ENCODE measurements at regions not wholly inside any gene's neighbourhood (a gene's known extent, or its start where the extent isn't known, plus 50 kb on each side); places are given as distances from the start of the nearest gene placed in this dataset.
"Not testable (repeated sequence)": the region's sequence is repeated elsewhere in the genome, so short reads cannot be mapped to it uniquely, and the experiment has no call there.

DNA sequence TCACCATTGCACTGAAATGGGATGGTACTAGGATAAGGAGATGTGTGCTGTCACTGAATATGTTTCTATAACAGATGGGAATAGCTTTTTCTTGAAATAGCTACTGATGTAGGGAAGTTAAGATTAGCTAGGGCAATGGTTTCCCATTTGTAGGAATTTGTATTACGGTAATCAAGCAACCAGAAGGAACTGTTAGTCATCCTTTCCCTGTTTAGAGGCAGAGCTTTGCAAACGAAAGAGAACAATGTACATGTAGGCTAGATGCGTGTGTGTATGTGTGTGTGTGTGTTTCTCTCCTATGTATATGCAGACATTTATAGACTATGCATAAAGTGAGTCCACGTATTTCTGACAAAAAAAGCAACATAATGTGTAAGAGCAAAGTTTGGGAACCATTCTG is 171.9 kb upstream of the GRIA1 start:
- DNase-seq (ENCODE audit: extremely low spot score, insufficient read length, low read depth) (no peak), FAIRE-seq (no peak)

DNA sequence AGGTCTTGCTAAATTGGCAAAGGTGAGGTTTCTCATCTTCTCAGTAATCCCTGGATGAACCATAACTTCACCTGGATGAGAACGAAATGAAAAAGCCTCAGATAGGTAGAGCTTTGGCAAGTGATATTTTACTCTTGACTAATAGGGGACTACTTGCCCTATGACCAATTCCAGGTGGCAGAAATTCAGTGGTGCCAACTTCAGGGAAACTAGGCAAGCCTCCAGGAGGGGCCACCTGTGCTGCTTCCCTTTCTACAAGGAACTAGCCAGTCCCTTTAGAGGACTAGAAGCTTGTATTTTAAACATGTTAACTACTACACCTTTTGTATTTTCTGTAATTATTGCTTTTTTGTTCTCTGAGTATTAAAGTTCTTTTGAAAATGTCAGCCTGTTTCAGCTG is 169.0 kb upstream of the GRIA1 start:
- no peak for DNase-seq (ENCODE audit: extremely low spot score, insufficient read length, low read depth)
- FAIRE-seq: no peak

DNA sequence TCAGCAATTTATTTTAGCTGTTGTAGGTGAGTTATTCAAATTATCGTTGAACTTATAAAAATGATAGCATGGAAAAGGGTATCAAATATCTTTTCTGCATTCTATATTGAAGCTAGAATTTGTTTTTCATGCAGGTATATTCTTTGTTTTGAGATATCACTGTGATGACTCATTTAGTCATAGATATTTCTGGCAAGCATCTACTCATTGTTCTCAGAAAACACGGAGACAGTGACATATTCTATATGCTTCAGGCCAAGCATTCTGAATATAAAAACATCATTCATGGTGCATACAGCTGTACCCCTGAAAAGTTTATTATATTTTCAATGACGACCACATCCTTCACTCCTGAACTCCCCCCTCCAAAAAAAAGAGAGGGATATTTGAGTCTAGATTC is 150.3 kb upstream of the GRIA1 start:
- no peak for FAIRE-seq

DNA sequence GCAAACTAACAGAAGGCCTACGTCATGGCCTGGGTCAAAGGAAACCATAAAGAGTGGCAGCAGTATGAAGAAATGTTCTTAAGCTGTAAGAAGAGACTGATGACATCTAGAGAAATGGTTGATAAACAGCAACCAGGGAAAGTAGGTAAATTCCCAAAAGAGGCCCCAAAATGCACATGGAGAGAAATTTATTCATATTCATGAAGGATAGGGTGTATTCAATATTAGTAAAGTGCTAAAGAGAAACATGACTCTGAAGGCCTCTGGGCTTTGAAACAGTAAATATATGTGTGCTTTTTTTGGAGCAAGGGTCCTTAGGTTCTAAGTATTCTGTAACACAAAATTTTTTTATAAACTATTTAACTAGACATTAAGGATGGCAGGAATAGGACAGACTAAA is 149.7 kb upstream of the GRIA1 start:
- DNase-seq (ENCODE audit: extremely low spot score, insufficient read length, low read depth): no peak
- FAIRE-seq: no peak

More for the DNA sequence above, 150.3 kb upstream of the GRIA1 start:
- no peak for DNase-seq (ENCODE audit: extremely low spot score, insufficient read length, low read depth)

DNA sequence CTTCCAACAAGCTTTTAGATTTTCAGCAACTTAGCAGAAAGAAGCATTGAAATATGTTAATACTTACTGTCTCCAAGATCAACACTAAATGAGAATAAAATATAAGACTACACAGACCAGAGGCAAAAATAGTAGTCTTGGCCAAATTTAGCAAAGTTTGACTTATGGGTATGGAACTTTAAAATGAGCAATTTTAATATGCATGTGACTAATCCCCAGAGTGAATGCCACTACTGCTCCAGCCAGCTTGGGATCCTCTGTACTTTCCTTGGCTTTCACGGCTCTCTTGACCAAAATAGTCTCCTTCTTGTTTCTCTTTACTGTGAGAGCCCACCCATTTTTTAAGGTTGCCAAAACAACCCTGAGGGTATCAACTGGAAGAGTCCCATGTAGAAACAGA is 148.0 kb upstream of the GRIA1 start:
- DNase-seq (ENCODE audit: extremely low spot score, insufficient read length, low read depth) (no peak), FAIRE-seq (no peak)

DNA sequence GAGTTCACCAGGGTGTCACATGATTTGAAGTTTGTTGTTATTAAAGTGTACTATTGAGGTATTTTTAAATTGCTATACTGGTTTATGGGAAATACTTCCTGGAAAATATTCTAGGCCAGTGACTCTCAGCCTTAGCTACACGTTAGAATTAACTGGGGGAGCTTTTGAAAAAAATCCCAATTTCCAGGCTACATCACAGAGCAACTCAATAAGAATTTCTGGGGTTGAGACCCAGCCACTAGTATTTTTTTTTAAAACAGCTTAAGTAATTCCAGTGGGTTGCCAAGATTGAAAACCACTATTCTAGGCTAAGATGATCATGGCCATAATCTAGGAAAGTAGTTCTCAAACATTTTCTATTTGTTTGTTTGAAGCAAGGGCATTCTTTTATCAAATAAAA is 142.9 kb upstream of the GRIA1 start:
- FAIRE-seq: no peak
- DNase-seq (ENCODE audit: extremely low spot score, insufficient read length, low read depth): no peak

DNA sequence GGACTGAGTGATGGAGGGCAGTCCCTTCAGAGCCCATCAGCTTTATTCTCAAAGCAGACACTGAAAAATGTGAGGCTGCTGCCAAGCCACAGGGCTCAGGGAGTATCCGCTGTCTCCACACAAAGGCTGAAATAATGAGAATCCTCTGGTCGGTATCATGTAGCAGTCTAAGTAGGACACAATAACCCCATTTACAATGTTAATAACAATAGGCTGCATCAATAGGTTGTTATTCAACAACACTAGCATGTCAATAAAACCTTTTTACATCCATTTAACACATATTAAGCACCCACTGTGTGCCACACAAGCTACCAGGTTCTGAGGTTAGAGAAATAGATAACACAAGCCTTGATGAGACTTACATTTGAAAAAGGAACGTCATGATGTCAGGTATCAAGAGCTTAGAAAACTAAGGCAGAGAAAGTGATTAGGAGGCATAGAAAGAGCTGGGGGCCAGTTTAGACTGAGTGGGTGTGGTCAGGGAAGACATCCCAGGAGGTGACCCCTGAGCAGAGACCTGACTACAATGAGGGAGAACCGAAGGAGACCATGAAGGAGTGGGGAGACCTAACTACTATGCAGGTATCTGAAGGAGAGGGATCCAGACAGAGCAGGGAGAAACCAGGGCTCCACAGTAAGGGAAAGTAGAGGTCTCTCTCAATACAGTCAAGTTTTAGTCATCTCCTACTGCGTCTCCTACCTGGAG is 140.1 kb upstream of the GRIA1 start:
- no peak for DNase-seq (ENCODE audit: extremely low spot score, insufficient read length, low read depth)
- no peak for FAIRE-seq

DNA sequence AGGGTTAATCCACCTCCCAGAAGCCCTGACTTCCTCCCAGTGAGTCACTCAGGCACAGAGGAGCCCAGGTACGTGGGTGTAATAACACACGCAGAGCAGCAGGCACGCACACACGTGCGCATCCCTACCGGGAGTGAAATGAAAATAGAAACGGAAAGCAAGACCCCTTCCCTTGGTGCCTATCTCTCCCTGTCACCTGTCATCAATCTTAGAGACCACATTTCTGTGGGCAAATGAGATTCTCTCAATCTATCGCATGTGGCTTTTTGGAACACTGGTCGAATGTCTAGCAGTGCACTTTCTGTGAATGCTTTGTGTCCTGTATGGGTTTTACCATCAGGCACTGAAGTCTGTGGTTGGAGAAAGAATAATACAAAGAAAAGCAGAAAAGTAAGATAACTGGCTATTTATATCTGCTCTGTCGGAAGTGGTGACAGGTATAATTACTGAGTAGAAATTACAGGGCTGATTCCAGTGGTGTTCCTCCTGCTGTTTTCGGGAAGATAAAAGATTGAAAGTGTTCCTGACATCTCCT is 137.7 kb upstream of the GRIA1 start:
- DNase-seq (ENCODE audit: extremely low spot score, insufficient read length, low read depth): no peak
- no peak for FAIRE-seq

DNA sequence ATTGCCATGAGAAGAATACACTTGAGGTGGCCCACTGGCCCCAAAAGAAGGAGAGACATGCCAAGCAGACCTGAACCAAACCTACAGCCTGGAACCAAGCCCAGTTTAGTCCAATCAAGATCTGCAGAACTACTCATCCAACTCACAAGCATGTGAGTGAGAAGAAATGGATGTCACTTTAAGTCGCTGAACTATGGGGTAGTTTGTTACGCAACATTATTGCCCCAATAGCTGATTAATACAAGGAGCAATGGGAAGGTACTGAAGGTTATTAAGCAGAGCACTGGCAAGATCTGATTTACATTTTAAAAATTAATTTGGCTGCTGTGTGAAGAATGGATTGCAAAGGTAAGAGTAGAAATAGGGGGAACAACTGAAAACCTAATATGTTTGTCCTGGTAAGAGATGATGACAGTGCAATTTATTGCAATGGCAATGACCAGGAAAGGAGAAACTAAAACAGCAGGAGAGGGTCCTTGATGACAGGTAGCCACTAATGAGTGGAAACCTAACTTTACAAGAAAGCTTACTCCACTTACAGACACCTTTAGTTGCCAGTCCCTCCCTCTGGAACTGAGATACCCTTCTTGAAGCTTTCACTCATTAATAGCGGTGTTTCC is 132.9 kb upstream of the GRIA1 start:
- DNase-seq (ENCODE audit: extremely low spot score, insufficient read length, low read depth): no peak
- FAIRE-seq: no peak

DNA sequence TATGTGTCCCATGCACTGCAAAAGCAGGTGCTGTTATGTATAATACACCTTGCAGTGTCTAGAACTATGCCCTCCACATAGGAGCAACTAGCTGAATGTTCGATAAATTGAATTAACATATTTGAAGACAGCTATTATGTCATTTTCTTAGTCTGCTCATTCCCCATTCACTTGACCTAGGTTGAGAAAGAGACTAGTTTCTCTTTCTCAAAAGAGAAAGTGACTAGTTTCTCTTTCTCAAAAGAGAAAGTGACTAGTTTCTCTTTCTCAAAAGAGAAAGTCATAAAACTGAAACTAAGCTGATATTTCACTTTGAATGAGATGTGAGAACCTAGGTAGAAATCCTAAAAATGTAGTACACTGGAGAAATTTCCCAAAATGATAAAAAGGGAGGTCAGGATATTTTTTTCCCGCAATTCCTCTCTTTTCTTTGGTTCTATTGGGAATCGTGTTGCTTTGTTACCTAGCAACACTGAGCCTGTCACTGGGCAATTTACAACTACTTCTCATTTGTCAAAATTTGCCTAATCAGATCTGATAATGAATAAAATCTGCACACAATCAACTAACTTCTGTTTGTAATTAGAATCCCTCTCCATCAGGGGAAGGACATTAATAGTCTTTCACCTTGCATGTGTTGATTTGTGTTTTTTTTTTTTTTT is 132.0 kb upstream of the GRIA1 start:
- FAIRE-seq (peak; percentile 88), DNase-seq (ENCODE audit: extremely low spot score, insufficient read length, low read depth) (peak; percentile 7)

DNA sequence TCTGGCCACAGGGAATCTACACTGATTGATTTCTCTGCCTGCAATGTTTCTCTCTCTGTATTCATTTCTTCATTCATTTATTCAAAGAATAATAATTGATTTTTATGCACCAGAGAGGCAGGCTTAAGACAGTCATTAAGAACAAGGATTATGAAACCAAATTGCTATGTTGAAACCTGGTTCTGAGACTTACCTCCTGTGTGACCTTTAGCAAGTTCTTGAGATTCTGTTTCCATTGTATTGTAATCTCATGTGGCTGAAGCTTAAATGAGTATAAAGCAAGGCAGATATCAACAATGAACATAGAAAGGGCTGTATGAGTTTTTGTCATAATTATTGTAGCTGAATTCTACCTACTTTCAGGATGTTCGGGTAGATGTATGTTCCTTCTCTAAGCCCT is 129.6 kb upstream of the GRIA1 start:
- no peak for DNase-seq (ENCODE audit: extremely low spot score, insufficient read length, low read depth)
- FAIRE-seq: no peak

DNA sequence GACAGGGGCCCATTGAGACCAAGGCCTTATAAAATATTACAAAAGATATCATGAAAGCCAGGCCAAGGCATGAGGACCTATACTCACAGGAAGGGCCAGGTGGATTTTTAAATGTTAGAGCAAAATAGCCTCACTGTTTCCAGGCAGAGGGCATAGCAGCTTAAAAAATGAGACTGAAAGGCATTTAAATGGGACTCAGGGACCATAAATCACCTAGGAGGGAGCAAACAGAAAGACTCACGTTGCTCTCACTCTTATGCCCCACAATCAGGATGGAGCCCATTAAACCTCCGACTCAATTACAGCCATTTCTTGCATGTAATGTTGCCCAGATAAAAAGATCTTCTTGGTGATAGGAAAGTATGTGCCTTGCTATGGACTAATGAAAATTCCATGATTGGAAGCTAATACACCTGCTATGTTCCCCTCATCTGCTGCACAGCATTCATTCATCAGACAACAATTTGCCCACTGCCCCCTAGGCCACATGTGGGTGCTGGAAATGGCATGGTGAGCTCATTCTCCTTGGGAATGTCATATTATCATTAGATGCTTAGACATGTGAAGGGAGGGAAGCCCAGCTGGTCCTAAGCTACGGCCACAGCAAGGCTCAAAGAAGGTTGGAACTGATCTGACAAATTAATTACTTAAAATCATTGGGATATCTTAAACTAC is 128.6 kb upstream of the GRIA1 start:
- FAIRE-seq (no peak), DNase-seq (ENCODE audit: extremely low spot score, insufficient read length, low read depth) (no peak)

DNA sequence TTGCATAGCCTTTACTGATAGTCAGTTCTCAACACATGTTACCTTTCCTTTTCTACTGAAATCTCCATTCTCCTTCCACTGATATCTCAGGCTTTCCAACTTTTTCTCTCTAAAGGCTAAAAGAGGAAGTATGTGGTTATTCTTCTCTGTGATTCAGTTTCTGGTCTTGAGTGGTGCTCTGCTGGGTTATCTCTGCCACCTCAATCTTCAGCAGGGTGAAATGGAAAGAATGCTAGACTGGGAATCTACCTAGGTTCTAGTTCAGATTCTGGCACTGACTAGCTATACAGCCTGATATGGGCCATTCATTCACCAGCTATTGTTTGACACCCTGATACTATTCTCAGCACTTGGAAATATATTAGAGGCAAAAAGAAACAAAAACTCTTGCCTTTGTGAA is 124.9 kb upstream of the GRIA1 start:
- no peak for FAIRE-seq

DNA sequence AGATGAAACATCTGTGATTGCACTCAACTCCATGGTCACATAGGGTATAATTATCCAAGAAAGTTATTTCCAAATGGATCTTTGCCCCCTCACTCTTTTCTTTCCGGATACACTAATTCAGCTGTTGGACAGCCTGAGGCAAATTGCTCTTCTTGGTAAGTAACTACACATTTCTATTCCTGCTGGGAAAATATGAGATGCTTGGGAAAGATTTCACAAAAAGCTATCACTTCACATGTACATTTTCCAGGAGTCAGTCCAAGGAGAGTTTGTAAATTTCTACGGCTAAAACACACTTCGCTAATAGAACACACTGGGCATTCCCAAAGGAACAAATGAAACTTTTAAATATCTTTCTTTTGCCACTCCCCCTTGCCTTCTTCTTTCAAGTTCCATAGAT is 123.0 kb upstream of the GRIA1 start:
- no peak for FAIRE-seq

More for the DNA sequence above, 124.9 kb upstream of the GRIA1 start:
- no peak for DNase-seq (ENCODE audit: extremely low spot score, insufficient read length, low read depth)

DNA sequence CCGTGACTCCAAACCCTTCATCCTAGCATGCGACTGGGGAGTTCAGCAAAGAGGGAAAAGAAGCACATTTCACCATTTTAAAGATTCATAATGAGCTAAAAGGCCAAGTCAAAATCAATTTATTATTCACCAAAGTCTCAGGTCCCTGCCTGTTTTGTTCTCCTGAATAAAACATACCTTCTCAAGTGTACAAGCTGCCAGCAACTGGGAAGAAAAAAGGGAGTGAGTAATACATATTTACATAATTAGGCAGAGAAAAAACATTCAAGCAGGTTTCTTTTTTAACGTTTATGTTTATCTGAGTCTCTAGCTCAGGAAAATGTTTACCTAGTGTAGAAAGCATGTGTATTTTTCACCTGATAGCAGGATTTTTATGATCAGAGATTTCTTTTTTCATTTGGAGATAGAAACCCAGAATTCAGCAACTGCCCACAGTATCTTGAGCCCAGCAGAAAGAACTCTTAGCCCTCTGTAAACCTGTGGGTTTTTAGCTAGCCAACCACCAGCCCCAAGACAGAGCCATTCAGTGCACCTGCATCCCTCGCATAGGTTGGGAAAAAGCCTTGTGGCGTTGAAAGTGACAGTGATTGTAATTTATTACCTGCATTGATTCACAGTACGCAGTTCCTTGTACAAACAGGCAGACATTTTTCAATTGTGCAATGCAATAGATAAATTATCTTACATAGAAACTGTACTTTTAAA is 117.9 kb upstream of the GRIA1 start:
- FAIRE-seq (no peak), DNase-seq (ENCODE audit: extremely low spot score, insufficient read length, low read depth) (no peak)

More for the DNA sequence above, 123.0 kb upstream of the GRIA1 start:
- no peak for DNase-seq (ENCODE audit: extremely low spot score, insufficient read length, low read depth)

DNA sequence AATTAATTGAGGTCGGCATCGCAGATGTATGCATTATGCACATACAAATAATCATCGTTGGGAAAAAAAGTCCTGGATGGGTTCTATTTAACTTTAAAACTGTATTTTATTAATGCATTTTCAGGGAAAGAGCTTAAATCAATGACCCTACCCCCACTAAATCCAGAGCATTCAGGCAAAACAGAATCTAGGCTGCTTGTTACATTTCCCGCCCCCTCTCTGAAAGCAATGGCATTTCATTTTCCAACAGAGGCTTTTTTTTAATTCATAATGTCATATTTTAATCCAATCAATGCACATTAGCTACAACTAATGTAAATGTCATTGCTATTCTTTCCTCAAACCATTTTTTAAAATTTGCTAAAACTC is 117.4 kb upstream of the GRIA1 start:
- FAIRE-seq (no peak), DNase-seq (ENCODE audit: extremely low spot score, insufficient read length, low read depth) (no peak)

DNA sequence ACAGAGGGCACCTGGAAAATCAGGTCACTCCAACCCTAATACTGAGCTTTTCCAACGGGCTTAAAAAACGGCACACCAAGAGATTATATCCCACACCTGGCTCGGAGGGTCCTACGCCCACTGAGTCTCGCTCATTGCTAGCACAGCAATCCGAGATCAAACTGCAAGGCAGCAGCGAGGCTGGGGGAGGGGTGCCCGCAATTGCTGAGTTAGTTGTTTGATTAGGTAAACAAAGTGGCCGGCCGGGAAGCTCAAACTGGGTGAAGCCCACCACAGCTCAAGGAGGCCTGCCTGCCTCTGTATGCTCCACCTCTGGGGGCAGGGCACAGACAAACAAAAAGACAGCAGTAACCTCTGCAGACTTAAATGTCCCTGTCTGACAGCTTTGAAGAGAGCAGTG is 108.8 kb upstream of the GRIA1 start:
- not testable (repeated sequence) for DNase-seq (ENCODE audit: extremely low spot score, insufficient read length, low read depth); FAIRE-seq

DNA sequence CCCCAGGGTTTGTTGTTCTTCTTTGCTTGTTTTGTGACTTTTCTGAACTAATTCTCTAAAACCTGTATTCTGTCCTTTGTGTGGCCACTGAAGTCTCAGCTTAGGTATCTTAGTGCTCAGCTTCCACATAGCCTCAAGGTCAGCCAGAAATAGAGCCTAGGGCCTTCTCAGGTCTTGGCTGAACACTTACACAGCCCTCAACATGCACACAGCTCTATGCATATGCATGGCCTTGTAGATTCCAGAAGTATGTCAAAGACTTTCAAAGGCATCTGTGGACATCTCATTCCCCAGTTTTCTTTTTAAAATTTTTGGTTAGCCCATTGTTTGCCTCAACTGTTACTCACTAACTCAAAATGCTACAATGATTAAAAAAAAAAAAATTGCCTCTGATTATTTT is 99.9 kb upstream of the GRIA1 start:
- FAIRE-seq (no peak), DNase-seq (ENCODE audit: extremely low spot score, insufficient read length, low read depth) (no peak)

DNA sequence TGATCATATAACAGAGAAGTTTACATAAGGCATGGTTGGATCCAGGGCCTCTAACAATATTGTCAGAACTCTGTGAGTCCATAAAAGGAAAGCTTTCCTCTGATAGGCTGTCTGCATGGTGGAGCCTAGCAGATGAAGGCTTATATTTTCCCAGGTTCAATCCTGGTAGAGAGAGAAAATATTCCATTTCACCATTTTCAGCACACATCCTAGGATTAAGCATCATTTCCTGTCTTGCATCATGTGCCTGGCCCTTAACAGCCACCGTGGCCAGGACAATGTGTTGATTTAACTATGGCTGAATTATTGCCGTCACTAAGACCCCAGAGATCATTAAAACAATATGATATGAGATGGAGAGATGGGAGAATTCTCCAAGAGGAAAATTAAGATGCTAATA is 90.9 kb upstream of the GRIA1 start:
- DNase-seq (ENCODE audit: extremely low spot score, insufficient read length, low read depth) (no peak), FAIRE-seq (no peak)

DNA sequence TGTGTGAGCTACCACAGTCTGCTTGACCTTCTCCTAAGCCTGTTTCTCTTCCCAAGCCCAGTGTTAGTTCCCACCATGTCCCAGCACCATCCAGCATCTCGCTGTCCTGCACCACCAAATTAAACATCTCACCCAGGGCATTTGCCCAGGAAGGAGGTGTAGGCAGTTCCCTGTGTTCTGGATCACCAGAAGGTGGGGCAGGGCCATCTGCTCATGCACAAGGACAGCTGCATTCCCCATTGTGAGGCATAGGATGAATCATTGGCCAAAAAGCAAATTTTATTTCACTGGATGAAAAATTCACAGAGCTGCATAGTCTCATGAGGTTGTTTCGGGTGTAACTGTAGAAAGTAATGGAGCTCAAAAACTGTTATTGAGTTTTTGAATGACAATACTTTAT is 89.5 kb upstream of the GRIA1 start:
- DNase-seq (ENCODE audit: extremely low spot score, insufficient read length, low read depth): no peak
- no peak for FAIRE-seq

All from GM18507 (cell line).